Endothelial cell of umbilical vein (primary cell): ENCODE measurements at regions not wholly inside any gene's neighbourhood (a gene's known extent, or its start where the extent isn't known, plus 50 kb on each side); places are given as distances from the start of the nearest gene placed in this dataset.

Source experiments
- POLR2A ChIP-seq: IDR thresholded peaks from 2 replicates; pipeline ENCODE4 v1.6.1; 2012; ENCODE audit warnings: low read depth, mild to moderate bottlenecking, control low read depth, low read length
- POLR2AphosphoS5 ChIP-seq: IDR thresholded peaks from 2 replicates; pipeline ENCODE4 v1.6.1; 2012; ENCODE audit warnings: low read depth, mild to moderate bottlenecking, control low read depth, low read length, moderate library complexity; ENCODE audit not compliant: insufficient read depth
- TF ChIP-seq, protein P1 (sequence below): IDR thresholded peaks from 2 replicates; pipeline ENCODE4 v1.6.1; 2011; ENCODE audit not compliant: insufficient read depth, insufficient read length
- TF ChIP-seq, protein P2 (sequence below), 2 donors: IDR thresholded peaks; 1 replicate in 1 of 2; 2 replicates in 1 of 2; pipeline ENCODE4 v1.5.1; 2011; ENCODE audit warnings: low read length in 2 of 2, mild to moderate bottlenecking in 2 of 2, moderate library complexity in 2 of 2, control low read depth in 1 of 2, inconsistent platforms in 1 of 2, low read depth in 1 of 2; ENCODE audit not compliant: insufficient read depth in 1 of 2; ENCODE audit errors: extremely low read depth in 1 of 2

DNA sequence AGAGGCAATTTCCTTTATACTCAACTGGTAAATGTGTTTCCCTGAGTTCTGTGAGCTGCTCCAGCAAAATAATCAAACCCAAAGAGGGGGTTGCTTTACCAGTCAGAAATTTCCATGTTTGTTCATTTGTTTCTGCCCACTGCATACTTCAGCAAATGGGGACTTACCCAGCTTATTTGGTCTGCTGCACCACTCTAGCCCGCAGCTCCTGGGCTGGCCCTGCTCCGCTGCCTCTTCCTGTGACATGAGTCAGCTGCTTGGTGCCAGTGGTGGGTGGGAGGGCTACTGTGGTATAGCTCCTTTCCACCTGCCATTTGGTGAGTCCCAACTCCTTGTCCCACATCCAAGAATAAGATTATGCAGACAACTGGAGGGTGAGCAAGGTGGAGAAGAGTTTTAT is 644.2 kb downstream of the MCTP2 start:
- TF ChIP-seq, protein P1, sequence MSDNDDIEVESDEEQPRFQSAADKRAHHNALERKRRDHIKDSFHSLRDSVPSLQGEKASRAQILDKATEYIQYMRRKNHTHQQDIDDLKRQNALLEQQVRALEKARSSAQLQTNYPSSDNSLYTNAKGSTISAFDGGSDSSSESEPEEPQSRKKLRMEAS = no peak
- TF ChIP-seq POLR2A = no peak
- TF ChIP-seq, protein P2, sequence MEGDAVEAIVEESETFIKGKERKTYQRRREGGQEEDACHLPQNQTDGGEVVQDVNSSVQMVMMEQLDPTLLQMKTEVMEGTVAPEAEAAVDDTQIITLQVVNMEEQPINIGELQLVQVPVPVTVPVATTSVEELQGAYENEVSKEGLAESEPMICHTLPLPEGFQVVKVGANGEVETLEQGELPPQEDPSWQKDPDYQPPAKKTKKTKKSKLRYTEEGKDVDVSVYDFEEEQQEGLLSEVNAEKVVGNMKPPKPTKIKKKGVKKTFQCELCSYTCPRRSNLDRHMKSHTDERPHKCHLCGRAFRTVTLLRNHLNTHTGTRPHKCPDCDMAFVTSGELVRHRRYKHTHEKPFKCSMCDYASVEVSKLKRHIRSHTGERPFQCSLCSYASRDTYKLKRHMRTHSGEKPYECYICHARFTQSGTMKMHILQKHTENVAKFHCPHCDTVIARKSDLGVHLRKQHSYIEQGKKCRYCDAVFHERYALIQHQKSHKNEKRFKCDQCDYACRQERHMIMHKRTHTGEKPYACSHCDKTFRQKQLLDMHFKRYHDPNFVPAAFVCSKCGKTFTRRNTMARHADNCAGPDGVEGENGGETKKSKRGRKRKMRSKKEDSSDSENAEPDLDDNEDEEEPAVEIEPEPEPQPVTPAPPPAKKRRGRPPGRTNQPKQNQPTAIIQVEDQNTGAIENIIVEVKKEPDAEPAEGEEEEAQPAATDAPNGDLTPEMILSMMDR (IDR thresholded peaks at IDR 0.05; ENCODE audit: extremely low read depth in 1 of 2, insufficient read depth in 1 of 2, low read depth in 1 of 2, low read length in 2 of 2) = no peak
- TF ChIP-seq POLR2AphosphoS5 = no peak
